Sigmoid colon (tissue), 3 donors: ENCODE measurements at regions not wholly inside any gene's neighbourhood (a gene's known extent, or its start where the extent isn't known, plus 50 kb on each side); places are given as distances from the start of the nearest gene placed in this dataset.

ENCODE experiments used
- CTCF ChIP-seq, 4 experiments: fragments of 450-650 bp in 3 of 4; fragments of 200-600 bp in 1 of 4; IDR thresholded peaks; one replicate each; pipeline ENCODE4 v1.5.1; 2016 to 2019; ENCODE audit warnings: antibody characterized with exemption in 4 of 4, mild to moderate bottlenecking in 3 of 4, moderate library complexity in 2 of 4
- POLR2A ChIP-seq, 2 donors: fragments of 450-650 bp; IDR thresholded peaks; one replicate each; pipeline ENCODE4 v1.6.1; 2016; ENCODE audit warnings: antibody characterized with exemption in 2 of 2, mild to moderate bottlenecking in 2 of 2, moderate library complexity in 2 of 2

GRCh38 chrX:98379134-98379533, 1495.4 kb downstream of the RPA4 start:
- TF ChIP-seq CTCF (IDR thresholded peaks at IDR 0.05): no peak
- TF ChIP-seq POLR2A (IDR thresholded peaks at IDR 0.05): no peak
